GM19351 (cell line): ENCODE measurements at regions not wholly inside any gene's neighbourhood (a gene's known extent, or its start where the extent isn't known, plus 50 kb on each side); places are given as distances from the start of the nearest gene placed in this dataset.
A peak's percentile ranks its signal among the peaks of the same experiment; 100 is the strongest.
"Not testable (repeated sequence)": the region's sequence is repeated elsewhere in the genome, so short reads cannot be mapped to it uniquely, and the experiment has no call there.

Source experiments
- ATAC-seq: cut with Tn5 transposase; IDR thresholded peaks from one replicate; pipeline ENCODE4 v1.9.1; 2021; ENCODE audit warnings: mild to moderate bottlenecking, moderate library complexity; ENCODE audit not compliant: unreplicated experiment

- no peak for ATAC-seq
These were observed 98.1 kb upstream of the TEX13D start for GRCh38 chrX:124234348-124234747.

- ATAC-seq = no peak
These were observed 94.2 kb upstream of the TEX13D start for GRCh38 chrX:124238268-124238667.

GRCh38 chrX:124239324-124239723, 93.1 kb upstream of the TEX13D start:
- ATAC-seq = no peak

- ATAC-seq = peak; percentile 87
These were observed 92.5 kb upstream of the TEX13D start for GRCh38 chrX:124239911-124240310.

GRCh38 chrX:124240422-124240821, 92.0 kb upstream of the TEX13D start:
- no peak for ATAC-seq

- no peak for ATAC-seq
These were observed 90.3 kb upstream of the TEX13D start for GRCh38 chrX:124242131-124242530.

- ATAC-seq = no peak
These were observed 83.1 kb upstream of the TEX13D start for GRCh38 chrX:124249345-124249744.

- ATAC-seq = no peak
These were observed 81.5 kb upstream of the TEX13D start for GRCh38 chrX:124250835-124251437.

GRCh38 chrX:124254611-124255010, 77.8 kb upstream of the TEX13D start:
- ATAC-seq = no peak

GRCh38 chrX:124256216-124256615, 76.2 kb upstream of the TEX13D start:
- no peak for ATAC-seq

GRCh38 chrX:124256629-124257380, 75.7 kb upstream of the TEX13D start:
- no peak for ATAC-seq

GRCh38 chrX:124257924-124258702, 74.3 kb upstream of the TEX13D start:
- ATAC-seq = no peak

GRCh38 chrX:124260845-124261244, 71.6 kb upstream of the TEX13D start:
- ATAC-seq = no peak

- ATAC-seq = no peak
These were observed 68.7 kb upstream of the TEX13D start for GRCh38 chrX:124263743-124264142.

- no peak for ATAC-seq
These were observed 64.4 kb upstream of the TEX13D start for GRCh38 chrX:124268099-124268498.

GRCh38 chrX:124269881-124270280, 62.6 kb upstream of the TEX13D start:
- no peak for ATAC-seq

GRCh38 chrX:124271599-124271998, 60.9 kb upstream of the TEX13D start:
- ATAC-seq = not testable (repeated sequence)

GRCh38 chrX:124272370-124272982, 60.0 kb upstream of the TEX13D start:
- ATAC-seq = no peak

- no peak for ATAC-seq
These were observed 57.9 kb upstream of the TEX13D start for GRCh38 chrX:124274438-124275181.

GRCh38 chrX:124275182-124275894, 57.1 kb upstream of the TEX13D start:
- no peak for ATAC-seq
